ENCODE measurements at regions not wholly inside any gene's neighbourhood (a gene's known extent, or its start where the extent isn't known, plus 50 kb on each side); places are given as distances from the start of the nearest gene placed in this dataset.

- in situ Hi-C loops (cut with MboI; ENCODE audit: low pct_ligation_motif_present in 1 of 4, low pct_unique_long_range_greater_than_20kb in 1 of 4, low sequenced_read_pairs in 3 of 4) (no loop called here), intact Hi-C loops (cut with DNase I; ENCODE audit: low total_unique reads) (no loop called here)
- TF ChIP-seq CTCF (IDR thresholded peaks at IDR 0.05): no peak
- TF ChIP-seq EP300 (IDR thresholded peaks at IDR 0.05; ENCODE audit: low read depth): no peak
- TF ChIP-seq POLR2AphosphoS5 (IDR thresholded peaks at IDR 0.05): no peak
- no peak for TF ChIP-seq POLR2A (IDR thresholded peaks at IDR 0.05)
- no peaks in the 10 kb centered on the region for H3K9me3 ChIP-seq
- no peak overlapping the region for H3K27ac ChIP-seq
- H3K27me3 ChIP-seq: no peaks in the 10 kb centered on the region
- no peak overlapping the region for H3K4me3 ChIP-seq
- no peak for DNase-seq
- H3K4me1 ChIP-seq: no peaks in the 10 kb centered on the region
- WGBS, 2 donors (ENCODE audit: low coverage in 1 of 2): 72 to 100% methylated on average over 2 of the region's 2 CpGs
- no peaks in the 10 kb centered on the region for H3K36me3 ChIP-seq
Observed at GRCh38 chrX:94162971-94163370, 489.0 kb downstream of the FAM133A start.

- H3K4me3 ChIP-seq: no peak overlapping the region
- in situ Hi-C loops (cut with MboI; ENCODE audit: low pct_ligation_motif_present in 1 of 4, low pct_unique_long_range_greater_than_20kb in 1 of 4, low sequenced_read_pairs in 3 of 4): no loop called here
Observed at GRCh38 chrX:94178145-94178788, 504.3 kb downstream of the FAM133A start.

GRCh38 chrX:94204524-94204923, 530.5 kb downstream of the FAM133A start:
- no peak for TF ChIP-seq POLR2AphosphoS5 (IDR thresholded peaks at IDR 0.05)
- TF ChIP-seq EP300 (IDR thresholded peaks at IDR 0.05; ENCODE audit: low read depth): no peak
- no peak for TF ChIP-seq CTCF (IDR thresholded peaks at IDR 0.05)
- TF ChIP-seq POLR2A (IDR thresholded peaks at IDR 0.05): no peak

More at GRCh38 chrX:94178145-94178788, 504.3 kb downstream of the FAM133A start:
- Histone ChIP-seq H3K27ac (no peak overlapping the region), H3K36me3 (no peaks in the 10 kb centered on the region), H3K4me1 (no peaks in the 10 kb centered on the region), H3K27me3 (no peaks in the 10 kb centered on the region), H3K9me3 (no peaks in the 10 kb centered on the region)
- WGBS, 2 donors (ENCODE audit: low coverage in 1 of 2): 69 to 80% methylated on average over 1 to 9 of the region's 9 CpGs
- intact Hi-C loops (cut with DNase I; ENCODE audit: low total_unique reads): no loop called here
- DNase-seq: no peak
- TF ChIP-seq EP300 (IDR thresholded peaks at IDR 0.05; ENCODE audit: low read depth) (no peak), POLR2A (IDR thresholded peaks at IDR 0.05) (no peak), POLR2AphosphoS5 (IDR thresholded peaks at IDR 0.05) (no peak), CTCF (IDR thresholded peaks at IDR 0.05) (no peak)

GRCh38 chrX:94216738-94217137, 542.7 kb downstream of the FAM133A start:
- Histone ChIP-seq H3K4me3 (no peak overlapping the region), H3K36me3 (no peaks in the 10 kb centered on the region), H3K4me1 (no peaks in the 10 kb centered on the region), H3K9me3 (no peaks in the 10 kb centered on the region), H3K27ac (no peak overlapping the region), H3K27me3 (no peaks in the 10 kb centered on the region)
- WGBS, 2 donors (ENCODE audit: low coverage in 1 of 2): 59% methylated on average over 1 of the region's 1 CpG; no CpG with 5 or more reads in 1 of the 2 donors
- TF ChIP-seq EP300 (IDR thresholded peaks at IDR 0.05; ENCODE audit: low read depth) (no peak), POLR2A (IDR thresholded peaks at IDR 0.05) (no peak), POLR2AphosphoS5 (IDR thresholded peaks at IDR 0.05) (no peak), CTCF (IDR thresholded peaks at IDR 0.05) (no peak)
- intact Hi-C loops (cut with DNase I; ENCODE audit: low total_unique reads): no loop called here
- DNase-seq: no peak
- in situ Hi-C loops (cut with MboI; ENCODE audit: low pct_ligation_motif_present in 1 of 4, low pct_unique_long_range_greater_than_20kb in 1 of 4, low sequenced_read_pairs in 3 of 4): no loop called here

More at GRCh38 chrX:94204524-94204923, 530.5 kb downstream of the FAM133A start:
- no peak overlapping the region for H3K27ac ChIP-seq
- in situ Hi-C loops (cut with MboI; ENCODE audit: low pct_ligation_motif_present in 1 of 4, low pct_unique_long_range_greater_than_20kb in 1 of 4, low sequenced_read_pairs in 3 of 4) (no loop called here), intact Hi-C loops (cut with DNase I; ENCODE audit: low total_unique reads) (no loop called here)
- no peaks in the 10 kb centered on the region for H3K9me3 ChIP-seq
- no peak overlapping the region for H3K4me3 ChIP-seq
- 69% methylated on average over 7 of the region's 7 CpGs; no CpG with 5 or more reads in 1 of the 2 donors for WGBS, 2 donors (ENCODE audit: low coverage in 1 of 2)
- no peak for DNase-seq
- no peaks in the 10 kb centered on the region for H3K36me3 ChIP-seq
- H3K4me1 ChIP-seq: no peaks in the 10 kb centered on the region
- H3K27me3 ChIP-seq: no peaks in the 10 kb centered on the region
